Caco-2 (cell line): ENCODE measurements at regions not wholly inside any gene's neighbourhood (a gene's known extent, or its start where the extent isn't known, plus 50 kb on each side); places are given as distances from the start of the nearest gene placed in this dataset.
A peak's percentile ranks its signal among the peaks of the same experiment; 100 is the strongest.

Experiments used
- BruUV-seq: library from RNA; stranded (reverse); fragments of 400-500 nt; replicated peaks from 2 replicates; lab custom pipeline; 2021; lab: Mats Ljungman, UMichigan
- CTCF ChIA-PET: fragments of 300-600 bp; sonication (Branson Sonifier 250); formaldehyde crosslinking; loops from one replicate; lab custom pipeline; 2022; ENCODE audit warnings: antibody characterized with exemption; lab: Charles Lee
- POLR2A ChIA-PET: fragments of 300-600 bp; sonication (Branson Sonifier 250); formaldehyde crosslinking; loops from one replicate; lab custom pipeline; 2022; ENCODE audit warnings: antibody characterized with exemption; lab: Charles Lee
- DNase-seq, 2 experiments: peaks; one replicate each; pipeline versions ENCODE4 v3.0.0 to v3.0.0-alpha.2; 2020 to 2022
- H3K27me3 ChIP-seq: replicated peaks from 2 replicates; pipeline ENCODE4 v1.6.0; 2011; ENCODE audit warnings: low read length; ENCODE audit not compliant: control insufficient read depth, insufficient read depth
- H3K36me3 ChIP-seq: 2 replicates; pipeline ENCODE4 v1.5.1; 2011; ENCODE audit warnings: low read length; ENCODE audit not compliant: control insufficient read depth, insufficient read depth
- H3K4me1 ChIP-seq: fragments of 250-450 bp; sonication (Bioruptor Pico); 2 replicates; pipeline ENCODE4 v1.5.1; 2020; ENCODE audit warnings: mild to moderate bottlenecking
- H3K4me3 ChIP-seq: 2 replicates; pipeline ENCODE4 v1.5.1; 2011; ENCODE audit warnings: low read depth, mild to moderate bottlenecking, control low read depth, low read length
- H3K9me3 ChIP-seq: fragments of 250-450 bp; sonication (Bioruptor Pico); 2 replicates; pipeline ENCODE4 v1.5.1; 2020; ENCODE audit warnings: mild to moderate bottlenecking, moderate library complexity
- H3K27ac Mint-ChIP-seq: one replicate; pipeline ENCODE4 v1.8.0; 2022; ENCODE audit warnings: mixed read lengths; ENCODE audit not compliant: unreplicated experiment
- H3K27me3 Mint-ChIP-seq: one replicate; pipeline ENCODE4 v1.8.0; 2022; ENCODE audit warnings: mixed read lengths; ENCODE audit not compliant: insufficient read depth, unreplicated experiment
- H3K36me3 Mint-ChIP-seq: one replicate; pipeline ENCODE4 v1.8.0; 2022; ENCODE audit warnings: mild to moderate bottlenecking, mixed read lengths; ENCODE audit not compliant: insufficient read depth, unreplicated experiment
- H3K4me1 Mint-ChIP-seq: one replicate; pipeline ENCODE4 v1.8.0; 2022; ENCODE audit warnings: low read depth, mixed read lengths; ENCODE audit not compliant: unreplicated experiment
- H3K4me3 Mint-ChIP-seq: one replicate; pipeline ENCODE4 v1.8.0; 2022; ENCODE audit warnings: mild to moderate bottlenecking, moderate library complexity, mixed read lengths; ENCODE audit not compliant: unreplicated experiment
- H3K9me3 Mint-ChIP-seq: one replicate; pipeline ENCODE4 v1.8.0; 2022; ENCODE audit warnings: mixed read lengths; ENCODE audit not compliant: unreplicated experiment
- intact Hi-C: fragments of 100-400 bp; cut with micrococcal nuclease; formaldehyde crosslinking; loops from one replicate; pipeline ENCODE4 v1.10.0; 2022; ENCODE audit not compliant: unreplicated experiment
- TF ChIP-seq, protein P1 (sequence below), 2 experiments: fragments of 200-600 bp in 1 of 2; IDR thresholded peaks; 1 replicate in 1 of 2; 2 replicates in 1 of 2; pipeline versions ENCODE4 v1.5.1 to v1.8.0; 2011 to 2022; ENCODE audit warnings: antibody characterized with exemption in 1 of 2, control low read depth in 1 of 2, inconsistent platforms in 1 of 2, low read depth in 1 of 2, low read length in 1 of 2, mild to moderate bottlenecking in 1 of 2, moderate library complexity in 1 of 2; ENCODE audit not compliant: insufficient read depth in 1 of 2, severe bottlenecking in 1 of 2, unreplicated experiment in 1 of 2

DNA sequence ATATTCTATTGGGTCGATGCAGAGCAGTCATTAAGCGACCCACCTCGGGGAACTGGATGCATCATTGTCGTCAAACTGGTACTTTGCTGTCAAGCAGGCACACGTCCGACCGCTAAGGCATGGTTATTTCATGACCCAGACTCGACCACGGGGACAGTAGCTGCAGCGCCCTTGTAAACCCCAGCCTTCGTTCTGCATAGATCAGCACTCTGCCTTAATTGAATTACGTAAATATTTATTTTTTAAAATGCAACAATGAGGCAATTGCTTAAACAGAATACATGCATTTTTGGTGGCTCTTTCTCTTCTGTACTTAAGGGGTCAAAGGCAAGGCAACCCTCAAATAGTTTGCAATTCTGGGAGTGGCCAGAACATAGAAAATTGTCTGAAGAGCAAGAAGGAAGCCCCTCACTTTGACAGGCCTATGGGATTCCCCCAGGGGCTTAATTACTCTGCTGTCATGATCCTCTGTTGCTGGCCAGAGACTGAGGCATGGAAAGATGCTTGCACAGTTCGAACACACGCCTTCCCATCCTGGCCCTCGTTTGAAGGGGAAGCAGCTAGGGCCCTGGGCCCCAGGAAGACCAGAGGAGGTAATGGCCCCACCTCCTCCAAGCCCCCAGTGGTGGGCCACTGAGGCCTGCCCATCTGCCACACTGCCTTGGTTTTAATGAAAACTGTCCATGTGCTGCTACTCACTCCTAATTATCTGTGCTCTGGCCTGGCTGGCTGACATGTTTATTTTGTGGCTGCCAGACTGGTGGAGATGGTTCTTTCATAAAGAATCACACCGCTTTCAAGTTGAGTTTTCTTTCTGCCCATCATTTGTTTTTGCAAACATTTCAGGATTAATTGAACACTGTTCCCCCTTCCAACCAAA lies 169.7 kb upstream of the MAST4 start:
- Mint-ChIP-seq H3K4me1 (no peaks in the 10 kb centered on the region), H3K27me3 (peaks cover 15% of the 10 kb centered on the region), H3K4me3 (no peak overlapping the region), H3K9me3 (peaks cover 16% of the 10 kb centered on the region), H3K36me3 (no peaks in the 10 kb centered on the region), H3K27ac (no peak overlapping the region)
- no TSS peak for BruUV-seq
- no peak for DNase-seq
- CTCF ChIA-PET, result no interaction called here
- POLR2A ChIA-PET, result no interaction called here
- Histone ChIP-seq H3K9me3 (peaks cover 14% of the 10 kb centered on the region; the same call in 1 of the 2 replicates), H3K27me3 (no peaks in the 10 kb centered on the region; the same call in 1 of the 2 replicates), H3K36me3 (no peaks in the 10 kb centered on the region), H3K4me1 (no peaks in the 10 kb centered on the region), H3K4me3 (no peak overlapping the region)
- TF ChIP-seq, protein P1, sequence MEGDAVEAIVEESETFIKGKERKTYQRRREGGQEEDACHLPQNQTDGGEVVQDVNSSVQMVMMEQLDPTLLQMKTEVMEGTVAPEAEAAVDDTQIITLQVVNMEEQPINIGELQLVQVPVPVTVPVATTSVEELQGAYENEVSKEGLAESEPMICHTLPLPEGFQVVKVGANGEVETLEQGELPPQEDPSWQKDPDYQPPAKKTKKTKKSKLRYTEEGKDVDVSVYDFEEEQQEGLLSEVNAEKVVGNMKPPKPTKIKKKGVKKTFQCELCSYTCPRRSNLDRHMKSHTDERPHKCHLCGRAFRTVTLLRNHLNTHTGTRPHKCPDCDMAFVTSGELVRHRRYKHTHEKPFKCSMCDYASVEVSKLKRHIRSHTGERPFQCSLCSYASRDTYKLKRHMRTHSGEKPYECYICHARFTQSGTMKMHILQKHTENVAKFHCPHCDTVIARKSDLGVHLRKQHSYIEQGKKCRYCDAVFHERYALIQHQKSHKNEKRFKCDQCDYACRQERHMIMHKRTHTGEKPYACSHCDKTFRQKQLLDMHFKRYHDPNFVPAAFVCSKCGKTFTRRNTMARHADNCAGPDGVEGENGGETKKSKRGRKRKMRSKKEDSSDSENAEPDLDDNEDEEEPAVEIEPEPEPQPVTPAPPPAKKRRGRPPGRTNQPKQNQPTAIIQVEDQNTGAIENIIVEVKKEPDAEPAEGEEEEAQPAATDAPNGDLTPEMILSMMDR (IDR thresholded peaks at IDR 0.05; ENCODE audit: insufficient read depth in 1 of 2, low read depth in 1 of 2, low read length in 1 of 2, severe bottlenecking in 1 of 2, unreplicated experiment in 1 of 2), result no peak
- intact Hi-C loops, result no loop called here

- no TSS peak for BruUV-seq
- Mint-ChIP-seq H3K9me3 (peaks cover 11% of the 10 kb centered on the region), H3K27me3 (peaks cover 16% of the 10 kb centered on the region), H3K27ac (no peak overlapping the region), H3K4me1 (no peaks in the 10 kb centered on the region), H3K4me3 (no peak overlapping the region), H3K36me3 (no peaks in the 10 kb centered on the region)
- TF ChIP-seq, protein P1 (IDR thresholded peaks at IDR 0.05; ENCODE audit: insufficient read depth in 1 of 2, low read depth in 1 of 2, low read length in 1 of 2, severe bottlenecking in 1 of 2, unreplicated experiment in 1 of 2), result no peak
- H3K9me3 ChIP-seq, result peaks cover 14% of the 10 kb centered on the region; the same call in 1 of the 2 replicates
- intact Hi-C loops, result no loop called here
- no peaks in the 10 kb centered on the region for H3K4me1 ChIP-seq
- CTCF ChIA-PET, result no interaction called here
- no peaks in the 10 kb centered on the region; the same call in 1 of the 2 replicates for H3K27me3 ChIP-seq
- DNase-seq, result no peak
- no peaks in the 10 kb centered on the region for H3K36me3 ChIP-seq
- no peak overlapping the region for H3K4me3 ChIP-seq
- POLR2A ChIA-PET, result no interaction called here
Observed at GRCh38 chr5:66427139-66427442, 169.1 kb upstream of the MAST4 start.

DNA sequence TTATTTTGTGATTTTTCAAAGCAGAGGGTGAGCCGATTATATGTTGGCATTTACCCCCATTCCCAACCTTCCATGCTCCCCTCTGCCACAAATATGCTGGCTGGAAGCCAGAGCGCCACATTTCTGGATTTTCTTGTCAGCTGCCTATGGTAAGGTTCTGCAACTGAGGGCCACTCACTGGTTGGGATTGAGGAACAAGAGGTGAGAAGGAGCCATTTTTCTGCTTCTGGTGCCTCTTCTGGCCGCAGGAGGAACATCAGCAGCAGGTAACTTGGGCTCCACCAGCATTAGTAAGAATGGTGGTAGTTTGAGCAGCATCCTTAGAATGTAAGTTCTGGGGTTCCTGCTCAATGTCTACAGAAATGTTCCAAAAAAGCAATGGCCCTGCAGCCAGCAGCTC lies 159.5 kb upstream of the MAST4 start:
- no peaks in the 10 kb centered on the region for H3K36me3 Mint-ChIP-seq
- H3K9me3 Mint-ChIP-seq, result no peaks in the 10 kb centered on the region
- H3K4me3 Mint-ChIP-seq, result no peak overlapping the region
- no peaks in the 10 kb centered on the region for H3K4me1 ChIP-seq
- POLR2A ChIA-PET, result no interaction called here
- 0 out of 2 replicates have a peak, but pooled peaks cover 2% of the 10 kb centered on the region for H3K9me3 ChIP-seq
- no peak overlapping the region for H3K27ac Mint-ChIP-seq
- peaks cover 6% of the 10 kb centered on the region for H3K27me3 Mint-ChIP-seq
- H3K27me3 ChIP-seq, result no peaks in the 10 kb centered on the region
- TF ChIP-seq, protein P1 (IDR thresholded peaks at IDR 0.05; ENCODE audit: insufficient read depth in 1 of 2, low read depth in 1 of 2, low read length in 1 of 2, severe bottlenecking in 1 of 2, unreplicated experiment in 1 of 2), result peak; percentile 48 to 50
- CTCF ChIA-PET, result no interaction called here
- no peaks in the 10 kb centered on the region for H3K36me3 ChIP-seq
- intact Hi-C loops, result loop anchor here (1.0 kb wide), 1 partner anchor 130 kb away; no protein-coding TSS in a partner anchor
- H3K4me3 ChIP-seq, result no peak overlapping the region
- H3K4me1 Mint-ChIP-seq, result no peaks in the 10 kb centered on the region
- BruUV-seq, result no TSS peak
- peak in 1 of 2 experiments; percentile 18 for DNase-seq
